NCI-H774 (cell line): ENCODE measurements at regions not wholly inside any gene's neighbourhood (a gene's known extent, or its start where the extent isn't known, plus 50 kb on each side); places are given as distances from the start of the nearest gene placed in this dataset.
"Not testable (repeated sequence)": the region's sequence is repeated elsewhere in the genome, so short reads cannot be mapped to it uniquely, and the experiment has no call there.

ENCODE experiments used
- DNase-seq: peaks from one replicate; lab custom pipeline; 2025; lab: John Stamatoyannopoulos, UW

GRCh38 chr1:90296327-90296726, 301.4 kb downstream of the ZNF326 start:
- DNase-seq, result no peak

GRCh38 chr1:90295534-90295933, 300.6 kb downstream of the ZNF326 start:
- DNase-seq, result no peak

- DNase-seq, result no peak
These were observed 296.7 kb downstream of the ZNF326 start for GRCh38 chr1:90291431-90292216.

GRCh38 chr1:90282811-90283210, 287.9 kb downstream of the ZNF326 start:
- no peak for DNase-seq

- DNase-seq, result not testable (repeated sequence)
These were observed 287.0 kb downstream of the ZNF326 start for GRCh38 chr1:90281886-90282285.

GRCh38 chr1:90277270-90277669, 282.4 kb downstream of the ZNF326 start:
- no peak for DNase-seq

GRCh38 chr1:90274376-90274775, 279.5 kb downstream of the ZNF326 start:
- DNase-seq, result no peak

GRCh38 chr1:90273241-90273774, 278.4 kb downstream of the ZNF326 start:
- DNase-seq, result no peak

- DNase-seq, result no peak
These were observed 267.9 kb downstream of the ZNF326 start for GRCh38 chr1:90262791-90263190.

GRCh38 chr1:90262286-90262685, 267.4 kb downstream of the ZNF326 start:
- DNase-seq, result no peak

GRCh38 chr1:90246069-90246468, 251.2 kb downstream of the ZNF326 start:
- DNase-seq, result no peak

GRCh38 chr1:90236493-90236892, 241.6 kb downstream of the ZNF326 start:
- no peak for DNase-seq

- DNase-seq, result no peak
These were observed 228.5 kb downstream of the ZNF326 start for GRCh38 chr1:90223401-90223800.

- no peak for DNase-seq
These were observed 226.2 kb downstream of the ZNF326 start for GRCh38 chr1:90220941-90221693.

GRCh38 chr1:90220496-90220895, 225.6 kb downstream of the ZNF326 start:
- DNase-seq, result no peak

GRCh38 chr1:90219166-90219871, 224.4 kb downstream of the ZNF326 start:
- not testable (repeated sequence) for DNase-seq

- DNase-seq, result no peak
These were observed 216.0 kb downstream of the ZNF326 start for GRCh38 chr1:90210633-90211491.

GRCh38 chr1:90208949-90209348, 214.0 kb downstream of the ZNF326 start:
- DNase-seq, result no peak

- no peak for DNase-seq
These were observed 211.3 kb downstream of the ZNF326 start for GRCh38 chr1:90206260-90206659.

- DNase-seq, result no peak
These were observed 209.9 kb downstream of the ZNF326 start for GRCh38 chr1:90204780-90205179.

GRCh38 chr1:90204023-90204590, 209.2 kb downstream of the ZNF326 start:
- DNase-seq, result no peak
